ENCODE measurements at regions not wholly inside any gene's neighbourhood (a gene's known extent, or its start where the extent isn't known, plus 50 kb on each side); places are given as distances from the start of the nearest gene placed in this dataset.
A peak's percentile ranks its signal among the peaks of the same experiment; 100 is the strongest.
"Not testable (repeated sequence)": the region's sequence is repeated elsewhere in the genome, so short reads cannot be mapped to it uniquely, and the experiment has no call there.

- not testable (repeated sequence) for DNase-seq (ENCODE audit: low read depth)
These were observed 70.2 kb downstream of the ZNF726 start for GRCh38 chr19:23984911-23985310.

- no peak for DNase-seq (ENCODE audit: low read depth)
These were observed 71.9 kb downstream of the ZNF726 start for GRCh38 chr19:23986623-23987022.

GRCh38 chr19:23991170-23991569 is 76.5 kb downstream of the ZNF726 start:
- DNase-seq (ENCODE audit: low read depth), result no peak

- no peak for DNase-seq (ENCODE audit: low read depth)
These were observed 77.7 kb downstream of the ZNF726 start for GRCh38 chr19:23992348-23992747.

- no peak for DNase-seq (ENCODE audit: low read depth)
These were observed 78.8 kb downstream of the ZNF726 start for GRCh38 chr19:23993440-23993839.

GRCh38 chr19:23996549-23996948 is 81.9 kb downstream of the ZNF726 start:
- DNase-seq (ENCODE audit: low read depth), result no peak

GRCh38 chr19:23998568-23998967 is 83.9 kb downstream of the ZNF726 start:
- DNase-seq (ENCODE audit: low read depth), result no peak

GRCh38 chr19:23999821-24000610 is 85.3 kb downstream of the ZNF726 start:
- no peak for DNase-seq (ENCODE audit: low read depth)

GRCh38 chr19:24000656-24001055 is 86.0 kb downstream of the ZNF726 start:
- DNase-seq (ENCODE audit: low read depth), result no peak

GRCh38 chr19:24002256-24002945 is 84.6 kb upstream of the ZNF254 start:
- DNase-seq (ENCODE audit: low read depth), result no peak

GRCh38 chr19:24003537-24003936 is 83.5 kb upstream of the ZNF254 start:
- no peak for DNase-seq (ENCODE audit: low read depth)

GRCh38 chr19:24004166-24004565 is 82.8 kb upstream of the ZNF254 start:
- DNase-seq (ENCODE audit: low read depth), result no peak

- DNase-seq (ENCODE audit: low read depth), result no peak
These were observed 56.9 kb upstream of the ZNF254 start for GRCh38 chr19:24029941-24030636.

- DNase-seq (ENCODE audit: low read depth), result no peak
These were observed 54.3 kb upstream of the ZNF254 start for GRCh38 chr19:24032651-24033050.

GRCh38 chr19:24033301-24033962 is 53.6 kb upstream of the ZNF254 start:
- peak; percentile 66 for DNase-seq (ENCODE audit: low read depth)

GRCh38 chr19:24033963-24034342 is 53.0 kb upstream of the ZNF254 start:
- no peak for DNase-seq (ENCODE audit: low read depth)

- not testable (repeated sequence) for DNase-seq (ENCODE audit: low read depth)
These were observed 51.6 kb upstream of the ZNF254 start for GRCh38 chr19:24035261-24035880.
